ENCODE measurements at regions not wholly inside any gene's neighbourhood (a gene's known extent, or its start where the extent isn't known, plus 50 kb on each side); places are given as distances from the start of the nearest gene placed in this dataset.

- Mint-ChIP-seq H3K4me3 (ENCODE audit: unreplicated experiment) (no peak overlapping the region), H3K27ac (ENCODE audit: unreplicated experiment) (no peak overlapping the region), H3K27me3 (ENCODE audit: low read depth, unreplicated experiment) (no peaks in the 10 kb centered on the region), H3K9me3 (ENCODE audit: unreplicated experiment) (no peaks in the 10 kb centered on the region), H3K4me1 (ENCODE audit: low read depth, unreplicated experiment) (peaks cover 9% of the 10 kb centered on the region), H3K36me3 (ENCODE audit: low read depth, unreplicated experiment) (no peaks in the 10 kb centered on the region)
- H3K79me2 ChIP-seq (ENCODE audit: insufficient read depth, low read length): no peaks in the 10 kb centered on the region
- H2AFZ ChIP-seq (ENCODE audit: low read depth, low read length): no peak overlapping the region
- no peak overlapping the region for H3K4me3 ChIP-seq (ENCODE audit: insufficient read depth, low read depth, low read length)
- no peaks in the 10 kb centered on the region for H3K36me3 ChIP-seq (ENCODE audit: insufficient read depth, low read length)
- no peak overlapping the region for H3K9ac ChIP-seq (ENCODE audit: low read length)
- no peak for DNase-seq (ENCODE audit: low read depth)
- H3K27ac ChIP-seq (ENCODE audit: low read depth, low read length): no peak overlapping the region
- H3K4me2 ChIP-seq (ENCODE audit: low read length): no peak overlapping the region
- TF ChIP-seq EZH2 (IDR thresholded peaks at IDR 0.05; ENCODE audit: insufficient read depth, low read length): no peak
- no peaks in the 10 kb centered on the region for H3K4me1 ChIP-seq (ENCODE audit: insufficient read depth, low read length)
- H3K27me3 ChIP-seq (ENCODE audit: insufficient read depth, low read length): no peaks in the 10 kb centered on the region
- no peak for FAIRE-seq
- no peaks in the 10 kb centered on the region for H3K9me3 ChIP-seq (ENCODE audit: insufficient read depth, low read depth, low read length)
- no peaks in the 10 kb centered on the region for H4K20me1 ChIP-seq (ENCODE audit: insufficient read depth, low read length)
These were observed 269.2 kb downstream of the KLF12 start for GRCh38 chr13:73865027-73865426.

GRCh38 chr13:73861136-73861535, 273.1 kb downstream of the KLF12 start:
- H3K27ac Mint-ChIP-seq (ENCODE audit: unreplicated experiment): no peak overlapping the region
- no peaks in the 10 kb centered on the region for H3K4me1 ChIP-seq (ENCODE audit: insufficient read depth, low read length)
- no peak overlapping the region for H3K9ac ChIP-seq (ENCODE audit: low read length)

GRCh38 chr13:73860501-73860900, 273.7 kb downstream of the KLF12 start:
- Histone ChIP-seq H3K9ac (ENCODE audit: low read length) (no peak overlapping the region), H3K27ac (ENCODE audit: low read depth, low read length) (no peak overlapping the region), H3K4me1 (ENCODE audit: insufficient read depth, low read length) (no peaks in the 10 kb centered on the region), H3K4me3 (ENCODE audit: insufficient read depth, low read depth, low read length) (no peak overlapping the region), H4K20me1 (ENCODE audit: insufficient read depth, low read length) (no peaks in the 10 kb centered on the region), H3K4me2 (ENCODE audit: low read length) (no peak overlapping the region), H3K36me3 (ENCODE audit: insufficient read depth, low read length) (no peaks in the 10 kb centered on the region), H3K27me3 (ENCODE audit: insufficient read depth, low read length) (no peaks in the 10 kb centered on the region), H3K9me3 (ENCODE audit: insufficient read depth, low read depth, low read length) (no peaks in the 10 kb centered on the region), H3K79me2 (ENCODE audit: insufficient read depth, low read length) (no peaks in the 10 kb centered on the region), H2AFZ (ENCODE audit: low read depth, low read length) (no peak overlapping the region)
- no peak for FAIRE-seq
- TF ChIP-seq CTCF (IDR thresholded peaks at IDR 0.05; ENCODE audit: insufficient read depth, low read depth, low read length) (no peak), EZH2 (IDR thresholded peaks at IDR 0.05; ENCODE audit: insufficient read depth, low read length) (no peak)
- Mint-ChIP-seq H3K9me3 (ENCODE audit: unreplicated experiment) (no peaks in the 10 kb centered on the region), H3K4me3 (ENCODE audit: unreplicated experiment) (no peak overlapping the region), H3K4me1 (ENCODE audit: low read depth, unreplicated experiment) (peaks cover 5% of the 10 kb centered on the region), H3K36me3 (ENCODE audit: low read depth, unreplicated experiment) (peaks cover 6% of the 10 kb centered on the region), H3K27ac (ENCODE audit: unreplicated experiment) (no peak overlapping the region), H3K27me3 (ENCODE audit: low read depth, unreplicated experiment) (no peaks in the 10 kb centered on the region)
- DNase-seq (ENCODE audit: low read depth): no peak

More at GRCh38 chr13:73861136-73861535, 273.1 kb downstream of the KLF12 start:
- FAIRE-seq (no peak), DNase-seq (ENCODE audit: low read depth) (no peak)
- Histone ChIP-seq H3K4me3 (ENCODE audit: insufficient read depth, low read depth, low read length) (no peak overlapping the region), H3K9me3 (ENCODE audit: insufficient read depth, low read depth, low read length) (no peaks in the 10 kb centered on the region), H4K20me1 (ENCODE audit: insufficient read depth, low read length) (no peaks in the 10 kb centered on the region), H3K27me3 (ENCODE audit: insufficient read depth, low read length) (no peaks in the 10 kb centered on the region), H3K36me3 (ENCODE audit: insufficient read depth, low read length) (no peaks in the 10 kb centered on the region), H3K27ac (ENCODE audit: low read depth, low read length) (no peak overlapping the region), H3K79me2 (ENCODE audit: insufficient read depth, low read length) (no peaks in the 10 kb centered on the region), H2AFZ (ENCODE audit: low read depth, low read length) (no peak overlapping the region), H3K4me2 (ENCODE audit: low read length) (no peak overlapping the region)
- H3K4me3 Mint-ChIP-seq (ENCODE audit: unreplicated experiment): no peak overlapping the region
- peaks cover 6% of the 10 kb centered on the region for H3K36me3 Mint-ChIP-seq (ENCODE audit: low read depth, unreplicated experiment)
- H3K27me3 Mint-ChIP-seq (ENCODE audit: low read depth, unreplicated experiment): no peaks in the 10 kb centered on the region
- TF ChIP-seq EZH2 (IDR thresholded peaks at IDR 0.05; ENCODE audit: insufficient read depth, low read length) (no peak), CTCF (IDR thresholded peaks at IDR 0.05; ENCODE audit: insufficient read depth, low read depth, low read length) (no peak)
- no peaks in the 10 kb centered on the region for H3K9me3 Mint-ChIP-seq (ENCODE audit: unreplicated experiment)
- H3K4me1 Mint-ChIP-seq (ENCODE audit: low read depth, unreplicated experiment): peaks cover 5% of the 10 kb centered on the region
